GM06990 (cell line): ENCODE measurements at regions not wholly inside any gene's neighbourhood (a gene's known extent, or its start where the extent isn't known, plus 50 kb on each side); places are given as distances from the start of the nearest gene placed in this dataset.
"Not testable (repeated sequence)": the region's sequence is repeated elsewhere in the genome, so short reads cannot be mapped to it uniquely, and the experiment has no call there.

Experiments used
- DNase-seq: peaks from one replicate; pipeline ENCODE4 v3.0.0-alpha.2; 2011; ENCODE audit not compliant: insufficient read length; ENCODE audit errors: extremely low read depth
- H3K27me3 ChIP-seq: replicated peaks from 2 replicates; pipeline ENCODE4 v1.6.0; 2011; ENCODE audit warnings: low read length; ENCODE audit not compliant: control insufficient read depth, insufficient read depth
- H3K36me3 ChIP-seq: 2 replicates; pipeline ENCODE4 v1.5.1; 2011; ENCODE audit warnings: low read length; ENCODE audit not compliant: control insufficient read depth, insufficient read depth
- H3K4me3 ChIP-seq: replicated peaks from 2 replicates; pipeline ENCODE4 v1.5.1; 2011; ENCODE audit warnings: low read depth, mild to moderate bottlenecking, control low read depth, low read length
- CTCF ChIP-seq: IDR thresholded peaks from 2 replicates; pipeline ENCODE4 v1.5.1; 2011; ENCODE audit warnings: low read length, control low read depth, mild to moderate bottlenecking, inconsistent platforms; ENCODE audit not compliant: insufficient read depth, poor library complexity, severe bottlenecking

- Histone ChIP-seq H3K27me3 (no peaks in the 10 kb centered on the region), H3K36me3 (no peaks in the 10 kb centered on the region), H3K4me3 (no peak overlapping the region)
- TF ChIP-seq CTCF, result no peak
- no peak for DNase-seq
Measured at GRCh38 chr6:44040786-44041185, 86.5 kb downstream of the MRPL14 start.

- H3K36me3 ChIP-seq, result no peaks in the 10 kb centered on the region
- no peak for TF ChIP-seq CTCF
- DNase-seq, result no peak
Measured at GRCh38 chr6:44039839-44040350, 87.4 kb downstream of the MRPL14 start.

GRCh38 chr6:44039191-44039719 is 88.0 kb downstream of the MRPL14 start:
- DNase-seq, result no peak
- TF ChIP-seq CTCF, result no peak
- Histone ChIP-seq H3K4me3 (no peak overlapping the region), H3K27me3 (no peaks in the 10 kb centered on the region), H3K36me3 (no peaks in the 10 kb centered on the region)

More at GRCh38 chr6:44039839-44040350, 87.4 kb downstream of the MRPL14 start:
- no peaks in the 10 kb centered on the region for H3K27me3 ChIP-seq
- H3K4me3 ChIP-seq, result no peak overlapping the region

GRCh38 chr6:44038543-44039065 is 88.6 kb downstream of the MRPL14 start:
- Histone ChIP-seq H3K27me3 (no peaks in the 10 kb centered on the region), H3K36me3 (no peaks in the 10 kb centered on the region), H3K4me3 (no peak overlapping the region)
- no peak for DNase-seq
- no peak for TF ChIP-seq CTCF

- Histone ChIP-seq H3K36me3 (no peaks in the 10 kb centered on the region), H3K27me3 (no peaks in the 10 kb centered on the region), H3K4me3 (no peak overlapping the region)
- no peak for DNase-seq
- TF ChIP-seq CTCF, result no peak
Measured at GRCh38 chr6:44037847-44038542, 89.3 kb downstream of the MRPL14 start.

GRCh38 chr6:44037276-44037675 is 90.0 kb downstream of the MRPL14 start:
- H3K36me3 ChIP-seq, DNase-seq, H3K4me3 ChIP-seq, H3K27me3 ChIP-seq: not testable (repeated sequence)
